GM23338 (cell line): ENCODE measurements at regions not wholly inside any gene's neighbourhood (a gene's known extent, or its start where the extent isn't known, plus 50 kb on each side); places are given as distances from the start of the nearest gene placed in this dataset.

Source experiments
- ATAC-seq: fragments of 200-7000 bp; cut with Tn5 transposase; 3 replicates; pipeline ENCODE4 v1.9.1; 2020
- DNase-seq: peaks from one replicate; pipeline ENCODE4 v3.0.0-alpha.2; 2015; ENCODE audit warnings: low spot score
- H2AFZ ChIP-seq: fragments of 200-600 bp; sonication (generic); 2 replicates; pipeline ENCODE4 v1.8.0; 2016; ENCODE audit warnings: antibody characterized with exemption, mild to moderate bottlenecking, moderate library complexity
- H3F3A ChIP-seq: fragments of 200-600 bp; sonication (generic); replicated peaks from 2 replicates; pipeline ENCODE4 v1.8.0; 2017; ENCODE audit warnings: antibody characterized with exemption, mixed run types, low read depth
- H3K27ac ChIP-seq: fragments of 200-600 bp; sonication (generic); 2 replicates; pipeline ENCODE4 v1.6.1; 2016; ENCODE audit warnings: low read depth
- H3K27me3 ChIP-seq: fragments of 200-600 bp; sonication (generic); 2 replicates; pipeline ENCODE4 v1.8.0; 2016; ENCODE audit warnings: mild to moderate bottlenecking, mixed run types, moderate library complexity; ENCODE audit not compliant: insufficient read depth
- H3K36me3 ChIP-seq: fragments of 200-600 bp; sonication (generic); 2 replicates; pipeline ENCODE4 v1.8.0; 2016; ENCODE audit warnings: mild to moderate bottlenecking; ENCODE audit not compliant: insufficient read depth
- H3K4me1 ChIP-seq: fragments of 200-600 bp; sonication (generic); 2 replicates; pipeline ENCODE4 v1.8.0; 2016; ENCODE audit warnings: mild to moderate bottlenecking, moderate library complexity; ENCODE audit not compliant: insufficient read depth
- H3K4me2 ChIP-seq: fragments of 200-600 bp; sonication (generic); 2 replicates; pipeline ENCODE4 v1.7.1; 2017; ENCODE audit warnings: mixed run types
- H3K4me3 ChIP-seq: fragments of 200-600 bp; sonication (generic); 2 replicates; pipeline ENCODE4 v1.6.1; 2016; ENCODE audit warnings: mixed run types
- H3K79me2 ChIP-seq: fragments of 200-600 bp; sonication (generic); replicated peaks from 2 replicates; pipeline ENCODE4 v1.8.0; 2017; ENCODE audit warnings: mild to moderate bottlenecking; ENCODE audit not compliant: insufficient read depth
- H3K9me2 ChIP-seq: fragments of 200-600 bp; sonication (generic); 2 replicates; pipeline ENCODE4 v1.8.0; 2017; ENCODE audit not compliant: insufficient read depth
- H4K20me1 ChIP-seq: fragments of 200-600 bp; sonication (generic); replicated peaks from 2 replicates; pipeline ENCODE4 v1.8.0; 2017; ENCODE audit warnings: mild to moderate bottlenecking; ENCODE audit not compliant: insufficient read depth
- H3K27ac Mint-ChIP-seq: 2 replicates; pipeline ENCODE4 v1.8.0; 2020; ENCODE audit warnings: inconsistent platforms, mild to moderate bottlenecking, moderate library complexity, mixed read lengths
- H3K27me3 Mint-ChIP-seq: 3 replicates; pipeline ENCODE4 v1.8.0; 2022; ENCODE audit warnings: low read depth, mild to moderate bottlenecking, moderate library complexity, mixed read lengths, inconsistent platforms; ENCODE audit not compliant: insufficient read depth, poor library complexity
- H3K36me3 Mint-ChIP-seq: 3 replicates; pipeline ENCODE4 v1.8.0; 2021; ENCODE audit warnings: low read depth, mild to moderate bottlenecking, inconsistent platforms, moderate library complexity, mixed read lengths
- H3K4me1 Mint-ChIP-seq: 3 replicates; pipeline ENCODE4 v1.8.0; 2020; ENCODE audit warnings: mild to moderate bottlenecking, inconsistent platforms, mixed read lengths
- H3K4me3 Mint-ChIP-seq: 3 replicates; pipeline ENCODE4 v1.8.0; 2021; ENCODE audit warnings: moderate library complexity, mild to moderate bottlenecking, inconsistent platforms, mixed read lengths
- H3K9me3 Mint-ChIP-seq: 3 replicates; pipeline ENCODE4 v1.8.0; 2020; ENCODE audit warnings: moderate library complexity, mild to moderate bottlenecking, inconsistent platforms, mixed read lengths
- CREB1 ChIP-seq: fragments of 250-450 bp; sonication (Bioruptor Pico); IDR thresholded peaks from 2 replicates; pipeline ENCODE4 v1.5.0; 2020; ENCODE audit warnings: low read depth, mild to moderate bottlenecking, moderate library complexity
- CTCF ChIP-seq, 2 experiments: fragments of 200-600 bp in 1 of 2; sonication (generic) in 1 of 2; conservative IDR thresholded peaks; 2 replicates each; pipeline versions ENCODE4 v1.5.1 to v1.6.1; 2016 to 2017; ENCODE audit warnings: antibody characterized with exemption in 2 of 2, low read depth in 2 of 2, mild to moderate bottlenecking in 2 of 2, moderate library complexity in 1 of 2
- EZH2 ChIP-seq: fragments of 200-600 bp; sonication (generic); IDR thresholded peaks from one replicate; pipeline ENCODE4 v1.8.0; 2017; ENCODE audit warnings: antibody characterized with exemption, mild to moderate bottlenecking, low read depth; ENCODE audit not compliant: unreplicated experiment
- JUNB ChIP-seq: IDR thresholded peaks from one replicate; pipeline ENCODE4 v1.6.1; 2016; ENCODE audit warnings: antibody characterized with exemption; ENCODE audit not compliant: unreplicated experiment
- NANOG ChIP-seq: IDR thresholded peaks from 2 replicates; pipeline ENCODE4 v1.6.1; 2016; ENCODE audit warnings: antibody characterized with exemption, borderline replicate concordance
- POLR2AphosphoS5 ChIP-seq: IDR thresholded peaks from 2 replicates; pipeline ENCODE4 v1.6.1; 2016; ENCODE audit warnings: antibody characterized with exemption, low read depth
- ZNF331 ChIP-seq: fragments of 250-450 bp; sonication (Bioruptor Pico); IDR thresholded peaks from 2 replicates; pipeline ENCODE4 v1.5.0; 2020; ENCODE audit warnings: low read depth, mild to moderate bottlenecking, moderate library complexity
- ZNF462 ChIP-seq: fragments of 250-450 bp; sonication (Bioruptor Pico); IDR thresholded peaks from 2 replicates; pipeline ENCODE4 v1.5.0; 2020; ENCODE audit warnings: mild to moderate bottlenecking, moderate library complexity

DNA sequence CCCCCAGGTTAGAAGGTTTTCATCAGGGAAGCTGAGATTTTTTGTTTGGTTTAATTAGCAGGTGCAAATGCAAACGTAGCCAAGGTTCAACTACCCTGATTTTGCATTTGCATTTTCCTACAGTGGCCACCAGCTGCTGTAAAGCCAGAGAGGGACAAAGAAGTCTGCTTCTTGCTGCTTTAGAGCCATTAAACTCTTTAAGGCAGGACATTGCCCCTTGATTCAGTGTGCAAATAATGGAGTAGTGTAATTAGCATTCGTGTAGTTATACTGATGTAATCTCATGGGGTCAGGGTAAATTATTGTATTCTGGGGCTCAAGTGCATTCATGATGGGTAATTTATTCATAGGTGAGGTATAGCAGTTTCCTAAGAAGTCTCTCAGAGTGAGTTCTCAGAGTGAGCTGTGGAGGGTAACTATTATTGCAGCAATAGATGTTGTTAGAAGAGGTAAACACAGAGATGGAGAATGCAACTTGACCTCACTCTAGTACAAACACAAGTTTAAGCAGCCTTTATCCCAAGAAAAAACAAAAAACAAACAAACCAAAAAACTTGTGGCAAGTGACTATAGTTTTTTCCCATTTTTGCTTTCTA, 526.5 kb downstream of the KIF4B start:
- peak overlapping the region; percentile 21; the same call in 2 of the 3 replicates for H3K4me3 Mint-ChIP-seq
- no peaks in the 10 kb centered on the region for H3K36me3 ChIP-seq
- peaks cover 30% of the 10 kb centered on the region for H3K4me1 Mint-ChIP-seq
- H3K9me2 ChIP-seq = 0 out of 2 replicates have a peak, but pooled peaks cover 4% of the 10 kb centered on the region
- H3K27me3 Mint-ChIP-seq = no peaks in the 10 kb centered on the region
- H3K9me3 Mint-ChIP-seq = no peaks in the 10 kb centered on the region
- H3K4me2 ChIP-seq = peak overlapping the region; percentile 21
- H3K27ac ChIP-seq = peak overlapping the region; percentile 34; the same call in 1 of the 2 replicates
- ATAC-seq (peak; percentile 73), DNase-seq (peak; percentile 26)
- H3F3A ChIP-seq = no peaks in the 10 kb centered on the region
- peaks cover 27% of the 10 kb centered on the region; the same call in 1 of the 2 replicates for H3K4me1 ChIP-seq
- TF ChIP-seq JUNB (no peak), EZH2 (no peak), CREB1 (0 out of 2 replicates have a peak, but pooled peaks have one; percentile 8), ZNF462 (peak; percentile 94), ZNF331 (CRISPR knock-in tag) (no peak), CTCF (conservative IDR thresholded peaks at IDR 0.05; ENCODE audit: low read depth in 2 of 2) (no peak), POLR2AphosphoS5 (no peak), NANOG (peak; percentile 63; the same call in 1 of the 2 replicates)
- H3K79me2 ChIP-seq = no peaks in the 10 kb centered on the region
- H3K27me3 ChIP-seq = no peaks in the 10 kb centered on the region
- H4K20me1 ChIP-seq = no peaks in the 10 kb centered on the region
- 0 out of 2 replicates have a peak overlapping the region, but pooled peaks have one; percentile 2 for H2AFZ ChIP-seq
- H3K4me3 ChIP-seq = no peak overlapping the region
- H3K36me3 Mint-ChIP-seq = peaks cover 11% of the 10 kb centered on the region; the same call in 1 of the 3 replicates
- H3K27ac Mint-ChIP-seq = peak overlapping the region; percentile 91
